Erythroblast (primary cell): ENCODE measurements at regions not wholly inside any gene's neighbourhood (a gene's known extent, or its start where the extent isn't known, plus 50 kb on each side); places are given as distances from the start of the nearest gene placed in this dataset.

Experiments
- GATA1 ChIP-seq: IDR thresholded peaks from 2 replicates; pipeline ENCODE4 v1.6.1; 2011; ENCODE audit warnings: low read depth, mild to moderate bottlenecking, control low read depth, low read length, moderate library complexity
- POLR2A ChIP-seq: IDR thresholded peaks from 2 replicates; pipeline ENCODE4 v1.6.1; 2011; ENCODE audit warnings: mild to moderate bottlenecking, low read length

DNA sequence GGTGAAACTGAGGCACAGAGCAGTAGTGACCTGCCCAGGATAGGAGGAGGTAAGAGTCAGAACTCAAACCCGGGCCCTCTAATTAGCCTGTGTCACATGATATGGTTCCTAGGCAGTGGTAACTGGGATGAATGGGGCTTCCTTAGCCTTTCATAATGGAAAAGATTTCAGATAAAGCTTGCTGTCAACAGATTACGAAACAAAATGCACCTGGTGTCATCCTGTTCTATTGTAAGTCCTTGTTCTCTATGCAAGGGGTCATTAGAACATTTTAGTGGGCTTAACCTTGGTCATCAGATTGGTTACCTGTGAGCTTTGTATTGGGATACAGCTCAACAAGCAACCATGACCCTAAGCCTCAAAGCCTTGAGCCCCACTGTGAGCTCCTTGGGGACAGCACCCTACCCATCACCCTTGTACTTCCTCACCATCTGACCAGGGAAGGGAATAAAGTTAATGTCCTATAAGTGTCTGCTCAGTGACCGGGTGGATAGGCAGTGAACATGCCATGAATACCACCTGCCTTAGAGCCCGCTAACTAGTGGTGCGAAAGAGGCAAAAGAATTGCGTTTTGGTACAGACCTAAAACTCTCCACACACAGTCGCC, 70.3 kb upstream of the RMDN2 start:
- TF ChIP-seq POLR2A (no peak), GATA1 (no peak)
